Caco-2 (cell line): ENCODE measurements at regions not wholly inside any gene's neighbourhood (a gene's known extent, or its start where the extent isn't known, plus 50 kb on each side); places are given as distances from the start of the nearest gene placed in this dataset.

Source experiments
- BruUV-seq: library from RNA; stranded (reverse); fragments of 400-500 nt; replicated peaks from 2 replicates; lab custom pipeline; 2021; lab: Mats Ljungman, UMichigan
- CTCF ChIA-PET: fragments of 300-600 bp; sonication (Branson Sonifier 250); formaldehyde crosslinking; loops from one replicate; lab custom pipeline; 2022; ENCODE audit warnings: antibody characterized with exemption; lab: Charles Lee
- POLR2A ChIA-PET: fragments of 300-600 bp; sonication (Branson Sonifier 250); formaldehyde crosslinking; loops from one replicate; lab custom pipeline; 2022; ENCODE audit warnings: antibody characterized with exemption; lab: Charles Lee
- DNase-seq, 2 experiments: peaks; one replicate each; pipeline versions ENCODE4 v3.0.0 to v3.0.0-alpha.2; 2020 to 2022
- H3K27me3 ChIP-seq: replicated peaks from 2 replicates; pipeline ENCODE4 v1.6.0; 2011; ENCODE audit warnings: low read length; ENCODE audit not compliant: control insufficient read depth, insufficient read depth
- H3K36me3 ChIP-seq: 2 replicates; pipeline ENCODE4 v1.5.1; 2011; ENCODE audit warnings: low read length; ENCODE audit not compliant: control insufficient read depth, insufficient read depth
- H3K4me1 ChIP-seq: fragments of 250-450 bp; sonication (Bioruptor Pico); 2 replicates; pipeline ENCODE4 v1.5.1; 2020; ENCODE audit warnings: mild to moderate bottlenecking
- H3K4me3 ChIP-seq: 2 replicates; pipeline ENCODE4 v1.5.1; 2011; ENCODE audit warnings: low read depth, mild to moderate bottlenecking, control low read depth, low read length
- H3K9me3 ChIP-seq: fragments of 250-450 bp; sonication (Bioruptor Pico); 2 replicates; pipeline ENCODE4 v1.5.1; 2020; ENCODE audit warnings: mild to moderate bottlenecking, moderate library complexity
- H3K27ac Mint-ChIP-seq: one replicate; pipeline ENCODE4 v1.8.0; 2022; ENCODE audit warnings: mixed read lengths; ENCODE audit not compliant: unreplicated experiment
- H3K27me3 Mint-ChIP-seq: one replicate; pipeline ENCODE4 v1.8.0; 2022; ENCODE audit warnings: mixed read lengths; ENCODE audit not compliant: insufficient read depth, unreplicated experiment
- H3K36me3 Mint-ChIP-seq: one replicate; pipeline ENCODE4 v1.8.0; 2022; ENCODE audit warnings: mild to moderate bottlenecking, mixed read lengths; ENCODE audit not compliant: insufficient read depth, unreplicated experiment
- H3K4me1 Mint-ChIP-seq: one replicate; pipeline ENCODE4 v1.8.0; 2022; ENCODE audit warnings: low read depth, mixed read lengths; ENCODE audit not compliant: unreplicated experiment
- H3K4me3 Mint-ChIP-seq: one replicate; pipeline ENCODE4 v1.8.0; 2022; ENCODE audit warnings: mild to moderate bottlenecking, moderate library complexity, mixed read lengths; ENCODE audit not compliant: unreplicated experiment
- H3K9me3 Mint-ChIP-seq: one replicate; pipeline ENCODE4 v1.8.0; 2022; ENCODE audit warnings: mixed read lengths; ENCODE audit not compliant: unreplicated experiment
- intact Hi-C: fragments of 100-400 bp; cut with micrococcal nuclease; formaldehyde crosslinking; loops from one replicate; pipeline ENCODE4 v1.10.0; 2022; ENCODE audit not compliant: unreplicated experiment
- TF ChIP-seq, protein P1 (sequence below), 2 experiments: fragments of 200-600 bp in 1 of 2; IDR thresholded peaks; 1 replicate in 1 of 2; 2 replicates in 1 of 2; pipeline versions ENCODE4 v1.5.1 to v1.8.0; 2011 to 2022; ENCODE audit warnings: antibody characterized with exemption in 1 of 2, control low read depth in 1 of 2, inconsistent platforms in 1 of 2, low read depth in 1 of 2, low read length in 1 of 2, mild to moderate bottlenecking in 1 of 2, moderate library complexity in 1 of 2; ENCODE audit not compliant: insufficient read depth in 1 of 2, severe bottlenecking in 1 of 2, unreplicated experiment in 1 of 2

DNA sequence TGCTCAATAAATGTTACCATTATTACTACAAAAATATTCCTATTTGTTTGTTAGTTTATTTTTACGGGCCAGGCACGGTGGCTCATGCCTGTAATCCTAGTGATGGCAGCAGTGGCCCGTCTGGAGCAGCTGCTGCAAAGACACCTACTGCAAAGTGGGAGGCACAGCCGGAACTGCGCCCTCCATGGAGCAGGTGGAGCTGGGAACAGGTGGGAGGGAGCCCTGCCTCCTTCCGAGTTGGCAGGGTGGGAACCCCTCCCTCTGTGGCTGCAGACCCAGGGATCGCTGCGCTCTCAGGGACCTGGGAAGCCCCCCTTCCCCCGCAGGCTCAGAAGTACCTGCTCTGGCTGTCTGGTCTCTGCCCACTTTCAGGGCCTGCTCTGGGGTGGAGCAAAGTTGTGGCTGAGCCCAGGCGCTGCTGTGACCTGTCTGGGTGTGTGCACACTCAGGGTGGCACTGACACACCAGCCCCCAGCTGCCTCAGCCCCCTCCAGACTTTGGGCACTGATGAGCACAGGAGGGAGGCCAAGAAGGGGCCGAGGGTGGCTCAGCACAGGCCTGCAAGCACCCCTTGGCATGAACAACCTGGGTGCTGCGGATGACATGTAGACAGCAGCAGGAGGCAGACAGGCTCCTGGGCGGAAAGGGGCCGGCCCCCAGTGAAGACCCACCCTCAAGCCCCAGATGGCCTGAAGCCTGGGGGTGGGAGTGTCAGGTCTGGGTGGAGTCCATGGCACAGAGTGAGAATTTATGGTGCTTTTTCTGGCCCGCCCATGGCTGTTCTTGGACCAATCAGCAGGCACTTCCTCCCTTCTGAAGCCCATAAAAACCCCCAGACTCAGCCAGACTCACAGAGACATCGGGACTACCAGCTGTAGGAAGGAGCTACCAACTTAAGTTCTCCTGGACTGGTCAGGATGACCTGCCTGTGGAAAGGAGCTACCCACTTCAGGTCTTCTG is 103.7 kb upstream of the CLMP start:
- no TSS peak for BruUV-seq
- no peaks in the 10 kb centered on the region for H3K9me3 ChIP-seq
- H3K36me3 ChIP-seq, result no peaks in the 10 kb centered on the region
- H3K27me3 ChIP-seq, result peaks cover 3% of the 10 kb centered on the region
- H3K27ac Mint-ChIP-seq, result no peak overlapping the region
- H3K36me3 Mint-ChIP-seq, result no peaks in the 10 kb centered on the region
- no peak overlapping the region for H3K4me3 ChIP-seq
- no peaks in the 10 kb centered on the region for H3K9me3 Mint-ChIP-seq
- TF ChIP-seq, protein P1, sequence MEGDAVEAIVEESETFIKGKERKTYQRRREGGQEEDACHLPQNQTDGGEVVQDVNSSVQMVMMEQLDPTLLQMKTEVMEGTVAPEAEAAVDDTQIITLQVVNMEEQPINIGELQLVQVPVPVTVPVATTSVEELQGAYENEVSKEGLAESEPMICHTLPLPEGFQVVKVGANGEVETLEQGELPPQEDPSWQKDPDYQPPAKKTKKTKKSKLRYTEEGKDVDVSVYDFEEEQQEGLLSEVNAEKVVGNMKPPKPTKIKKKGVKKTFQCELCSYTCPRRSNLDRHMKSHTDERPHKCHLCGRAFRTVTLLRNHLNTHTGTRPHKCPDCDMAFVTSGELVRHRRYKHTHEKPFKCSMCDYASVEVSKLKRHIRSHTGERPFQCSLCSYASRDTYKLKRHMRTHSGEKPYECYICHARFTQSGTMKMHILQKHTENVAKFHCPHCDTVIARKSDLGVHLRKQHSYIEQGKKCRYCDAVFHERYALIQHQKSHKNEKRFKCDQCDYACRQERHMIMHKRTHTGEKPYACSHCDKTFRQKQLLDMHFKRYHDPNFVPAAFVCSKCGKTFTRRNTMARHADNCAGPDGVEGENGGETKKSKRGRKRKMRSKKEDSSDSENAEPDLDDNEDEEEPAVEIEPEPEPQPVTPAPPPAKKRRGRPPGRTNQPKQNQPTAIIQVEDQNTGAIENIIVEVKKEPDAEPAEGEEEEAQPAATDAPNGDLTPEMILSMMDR (IDR thresholded peaks at IDR 0.05; ENCODE audit: insufficient read depth in 1 of 2, low read depth in 1 of 2, low read length in 1 of 2, severe bottlenecking in 1 of 2, unreplicated experiment in 1 of 2), result no peak
- no peaks in the 10 kb centered on the region for H3K4me1 Mint-ChIP-seq
- no peak overlapping the region for H3K4me3 Mint-ChIP-seq
- no peaks in the 10 kb centered on the region for H3K4me1 ChIP-seq
- no peak for DNase-seq
- intact Hi-C loops, result no loop called here
- POLR2A ChIA-PET, result no interaction called here
- CTCF ChIA-PET, result interaction anchor here (0.9 kb wide), 1 partner anchor 109 kb away, joined by 3 read pairs; no protein-coding TSS in a partner anchor
- H3K27me3 Mint-ChIP-seq, result peaks cover 19% of the 10 kb centered on the region

DNA sequence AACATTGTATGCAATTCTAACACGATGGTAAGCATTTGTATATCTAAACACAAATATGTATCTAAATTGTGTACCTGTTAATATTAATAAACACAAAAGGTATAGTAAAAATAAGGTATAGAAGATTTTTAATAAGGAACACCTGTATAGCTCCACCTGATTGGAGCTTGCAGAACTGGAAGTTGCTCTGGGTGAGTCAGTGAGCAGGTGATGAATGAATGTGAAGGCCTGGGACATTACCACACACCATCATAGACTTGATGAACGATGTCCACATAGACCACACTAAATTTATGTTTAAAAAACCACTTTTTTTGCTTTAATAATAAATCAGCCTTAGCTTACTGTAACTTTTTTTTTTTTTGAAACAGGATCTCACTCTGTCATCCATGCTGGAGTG is 97.6 kb upstream of the CLMP start:
- Mint-ChIP-seq H3K36me3 (no peaks in the 10 kb centered on the region), H3K4me3 (no peak overlapping the region), H3K27me3 (peaks cover 15% of the 10 kb centered on the region), H3K4me1 (no peaks in the 10 kb centered on the region), H3K27ac (no peak overlapping the region), H3K9me3 (no peaks in the 10 kb centered on the region)
- ChIA-PET POLR2A (no interaction called here), CTCF (interaction anchor here (0.5 to 2.2 kb wide), 3 partner anchors 25 to 186 kb away, joined by 5 to 7 read pairs (median 7); no protein-coding TSS in a partner anchor)
- no peaks in the 10 kb centered on the region for H3K4me1 ChIP-seq
- DNase-seq, result no peak
- H3K36me3 ChIP-seq, result no peaks in the 10 kb centered on the region
- TF ChIP-seq, protein P1 (IDR thresholded peaks at IDR 0.05; ENCODE audit: insufficient read depth in 1 of 2, low read depth in 1 of 2, low read length in 1 of 2, severe bottlenecking in 1 of 2, unreplicated experiment in 1 of 2), result no peak
- intact Hi-C loops, result no loop called here
- H3K9me3 ChIP-seq, result no peaks in the 10 kb centered on the region; the same call in 1 of the 2 replicates
- H3K4me3 ChIP-seq, result no peak overlapping the region
- peaks cover 5% of the 10 kb centered on the region; the same call in 1 of the 2 replicates for H3K27me3 ChIP-seq
- BruUV-seq, result no TSS peak

DNA sequence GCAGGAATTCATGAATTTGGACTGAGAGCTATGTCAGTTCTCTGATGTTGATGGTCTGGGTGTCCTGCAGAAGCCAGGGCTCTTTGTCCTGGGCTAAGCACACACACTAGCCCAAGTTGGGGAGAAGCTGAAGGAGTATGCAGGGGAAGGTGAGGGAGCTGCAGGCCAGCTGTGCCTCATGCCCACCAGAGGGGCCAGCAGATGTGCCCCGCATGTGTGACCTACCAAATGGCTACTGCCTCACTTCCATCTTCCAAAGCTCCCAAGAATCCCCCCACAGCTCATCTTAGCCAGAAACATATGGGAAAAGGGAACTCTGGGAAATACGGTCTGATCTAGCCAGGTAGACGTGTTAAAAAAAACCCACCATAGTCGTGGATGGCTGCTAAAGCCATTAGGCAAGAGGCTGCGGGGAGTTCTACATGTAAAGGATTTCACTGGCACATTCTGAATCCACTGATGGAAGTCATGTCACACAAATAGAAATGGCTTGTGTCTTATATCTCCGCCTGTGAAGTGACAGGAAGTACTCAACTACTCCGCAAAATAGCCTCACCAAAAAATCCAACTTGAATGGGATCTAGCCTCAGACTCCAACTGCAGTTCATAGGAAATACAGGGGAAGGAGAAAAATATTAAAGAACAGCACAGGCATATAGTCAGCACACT is 96.3 kb upstream of the CLMP start:
- H3K36me3 Mint-ChIP-seq, result no peaks in the 10 kb centered on the region
- peaks cover 17% of the 10 kb centered on the region for H3K27me3 Mint-ChIP-seq
- no peak overlapping the region for H3K27ac Mint-ChIP-seq
- H3K9me3 Mint-ChIP-seq, result no peaks in the 10 kb centered on the region
- no peaks in the 10 kb centered on the region; the same call in 1 of the 2 replicates for H3K9me3 ChIP-seq
- no TSS peak for BruUV-seq
- no peaks in the 10 kb centered on the region for H3K4me1 ChIP-seq
- POLR2A ChIA-PET, result no interaction called here
- CTCF ChIA-PET, result interaction anchor here (0.6 to 2.2 kb wide), 2 partner anchors 10 to 187 kb away, joined by 3 to 7 read pairs; no protein-coding TSS in a partner anchor
- TF ChIP-seq, protein P1 (IDR thresholded peaks at IDR 0.05; ENCODE audit: insufficient read depth in 1 of 2, low read depth in 1 of 2, low read length in 1 of 2, severe bottlenecking in 1 of 2, unreplicated experiment in 1 of 2), result no peak
- intact Hi-C loops, result no loop called here
- no peak for DNase-seq
- H3K4me3 ChIP-seq, result no peak overlapping the region
- H3K4me1 Mint-ChIP-seq, result no peaks in the 10 kb centered on the region
- H3K4me3 Mint-ChIP-seq, result no peak overlapping the region
- H3K27me3 ChIP-seq, result peaks cover 3% of the 10 kb centered on the region; the same call in 1 of the 2 replicates
- no peaks in the 10 kb centered on the region for H3K36me3 ChIP-seq
